Hematopoietic multipotent progenitor cell treated with erythropoietin and hydrocortisone succinate and interleukin-3 and kit ligand, for 6 days (in vitro differentiated cells): ENCODE measurements at regions not wholly inside any gene's neighbourhood (a gene's known extent, or its start where the extent isn't known, plus 50 kb on each side); places are given as distances from the start of the nearest gene placed in this dataset.
"Not testable (repeated sequence)": the region's sequence is repeated elsewhere in the genome, so short reads cannot be mapped to it uniquely, and the experiment has no call there.

Source experiments
- DNase-seq: peaks from one replicate; pipeline ENCODE4 v3.0.0-alpha.2; 2015

- DNase-seq, result no peak
Observed at GRCh38 chr4:175033162-175033561, 115.0 kb downstream of the ADAM29 start.

- DNase-seq, result no peak
Observed at GRCh38 chr4:175034007-175034406, 115.8 kb downstream of the ADAM29 start.

GRCh38 chr4:175034986-175035705 is 117.0 kb downstream of the ADAM29 start:
- DNase-seq, result no peak

GRCh38 chr4:175035905-175036304 is 117.7 kb downstream of the ADAM29 start:
- DNase-seq, result no peak

GRCh38 chr4:175048111-175048784 is 130.1 kb downstream of the ADAM29 start:
- DNase-seq, result no peak

- DNase-seq, result no peak
Observed at GRCh38 chr4:175048906-175049305, 130.7 kb downstream of the ADAM29 start.

- no peak for DNase-seq
Observed at GRCh38 chr4:175051974-175052373, 133.8 kb downstream of the ADAM29 start.

- no peak for DNase-seq
Observed at GRCh38 chr4:175054980-175055379, 136.8 kb downstream of the ADAM29 start.

- DNase-seq, result no peak
Observed at GRCh38 chr4:175062183-175062592, 144.0 kb downstream of the ADAM29 start.

GRCh38 chr4:175065228-175065627 is 147.1 kb downstream of the ADAM29 start:
- DNase-seq, result no peak

GRCh38 chr4:175066923-175067627 is 148.9 kb downstream of the ADAM29 start:
- DNase-seq, result no peak

GRCh38 chr4:175068266-175068665 is 150.1 kb downstream of the ADAM29 start:
- no peak for DNase-seq

- DNase-seq, result no peak
Observed at GRCh38 chr4:175070444-175070843, 152.3 kb downstream of the ADAM29 start.

- DNase-seq, result no peak
Observed at GRCh38 chr4:175071123-175071522, 153.0 kb downstream of the ADAM29 start.

GRCh38 chr4:175087145-175087544 is 169.0 kb downstream of the ADAM29 start:
- no peak for DNase-seq

- DNase-seq, result no peak
Observed at GRCh38 chr4:175090116-175090515, 172.0 kb downstream of the ADAM29 start.

GRCh38 chr4:175091649-175092048 is 173.5 kb downstream of the ADAM29 start:
- DNase-seq, result no peak

- no peak for DNase-seq
Observed at GRCh38 chr4:175092114-175092513, 174.0 kb downstream of the ADAM29 start.

GRCh38 chr4:175093055-175093454 is 174.9 kb downstream of the ADAM29 start:
- DNase-seq, result not testable (repeated sequence)

GRCh38 chr4:175103403-175103802 is 185.2 kb downstream of the ADAM29 start:
- DNase-seq, result no peak

GRCh38 chr4:175106301-175106700 is 188.1 kb downstream of the ADAM29 start:
- DNase-seq, result no peak

- DNase-seq, result no peak
Observed at GRCh38 chr4:175109933-175110332, 191.8 kb downstream of the ADAM29 start.

GRCh38 chr4:175125410-175126068 is 207.4 kb downstream of the ADAM29 start:
- DNase-seq, result no peak
